HT-29 (cell line): ENCODE measurements at regions not wholly inside any gene's neighbourhood (a gene's known extent, or its start where the extent isn't known, plus 50 kb on each side); places are given as distances from the start of the nearest gene placed in this dataset.

Experiments used
- DNase-seq: peaks from one replicate; pipeline ENCODE4 v3.0.0-alpha.2; 2015; ENCODE audit warnings: low spot score

GRCh38 chr10:129101232-129101980 is 365.6 kb upstream of the MGMT start:
- no peak for DNase-seq

- no peak for DNase-seq
Observed at GRCh38 chr10:129102906-129103693, 363.9 kb upstream of the MGMT start.

GRCh38 chr10:129104266-129105045 is 362.6 kb upstream of the MGMT start:
- DNase-seq, result no peak

GRCh38 chr10:129105266-129105665 is 361.8 kb upstream of the MGMT start:
- DNase-seq, result no peak

- DNase-seq, result no peak
Observed at GRCh38 chr10:129106314-129106713, 360.7 kb upstream of the MGMT start.

- no peak for DNase-seq
Observed at GRCh38 chr10:129107525-129107924, 359.5 kb upstream of the MGMT start.

- no peak for DNase-seq
Observed at GRCh38 chr10:129108378-129108777, 358.7 kb upstream of the MGMT start.

GRCh38 chr10:129108994-129109393 is 358.0 kb upstream of the MGMT start:
- DNase-seq, result no peak

GRCh38 chr10:129110780-129111179 is 356.3 kb upstream of the MGMT start:
- no peak for DNase-seq

- no peak for DNase-seq
Observed at GRCh38 chr10:129111922-129112321, 355.1 kb upstream of the MGMT start.

GRCh38 chr10:129114588-129114987 is 352.5 kb upstream of the MGMT start:
- no peak for DNase-seq

GRCh38 chr10:129116371-129116770 is 350.7 kb upstream of the MGMT start:
- no peak for DNase-seq

- no peak for DNase-seq
Observed at GRCh38 chr10:129120441-129120840, 346.6 kb upstream of the MGMT start.

- no peak for DNase-seq
Observed at GRCh38 chr10:129122846-129123245, 344.2 kb upstream of the MGMT start.

GRCh38 chr10:129123428-129123827 is 343.6 kb upstream of the MGMT start:
- DNase-seq, result no peak

- DNase-seq, result no peak
Observed at GRCh38 chr10:129126982-129127381, 340.1 kb upstream of the MGMT start.

GRCh38 chr10:129131457-129132132 is 335.4 kb upstream of the MGMT start:
- no peak for DNase-seq

- no peak for DNase-seq
Observed at GRCh38 chr10:129133856-129134255, 333.2 kb upstream of the MGMT start.

- no peak for DNase-seq
Observed at GRCh38 chr10:129134371-129134770, 332.7 kb upstream of the MGMT start.

GRCh38 chr10:129135624-129136023 is 331.4 kb upstream of the MGMT start:
- no peak for DNase-seq

GRCh38 chr10:129136074-129136473 is 331.0 kb upstream of the MGMT start:
- DNase-seq, result no peak

GRCh38 chr10:129136951-129137350 is 330.1 kb upstream of the MGMT start:
- DNase-seq, result no peak
